NCI-H446 (cell line): ENCODE measurements at regions not wholly inside any gene's neighbourhood (a gene's known extent, or its start where the extent isn't known, plus 50 kb on each side); places are given as distances from the start of the nearest gene placed in this dataset.
A peak's percentile ranks its signal among the peaks of the same experiment; 100 is the strongest.

ENCODE experiments used
- DNase-seq, 2 experiments: peaks; one replicate each; lab custom pipeline; 2025; lab: John Stamatoyannopoulos, UW

DNA sequence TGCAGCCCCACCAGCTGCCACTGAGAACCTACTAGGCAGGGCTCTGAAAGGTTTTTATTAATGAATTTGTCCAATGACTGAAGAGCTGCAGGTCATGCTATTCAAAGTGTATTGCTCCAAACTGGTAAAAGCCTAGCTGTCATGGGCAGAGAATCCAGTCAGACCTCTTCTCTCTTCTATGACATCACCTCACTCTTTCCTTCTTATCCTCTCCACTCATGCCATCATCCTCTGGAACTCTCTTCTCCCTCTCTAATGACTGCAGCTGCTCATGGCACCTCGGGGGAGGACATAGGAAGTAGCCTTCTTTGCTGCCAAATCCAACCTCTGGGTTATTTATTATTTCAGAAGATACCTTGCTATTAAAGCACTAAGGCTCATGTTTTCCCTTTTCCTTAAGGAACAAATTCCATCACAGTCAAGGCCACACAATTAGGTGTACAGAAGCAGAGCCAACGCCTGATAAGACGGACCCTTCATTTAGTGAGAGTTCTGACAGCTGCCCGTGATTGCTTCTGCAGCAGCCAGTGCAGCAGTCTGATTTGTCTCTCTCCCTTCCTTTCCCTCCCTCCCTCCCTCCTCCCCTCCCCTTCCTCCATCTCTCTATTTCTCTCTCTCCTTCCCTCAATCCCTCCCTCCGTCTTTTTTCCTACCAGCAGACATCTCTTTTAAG is 87.0 kb upstream of the ONECUT1 start:
- DNase-seq: no peak

DNA sequence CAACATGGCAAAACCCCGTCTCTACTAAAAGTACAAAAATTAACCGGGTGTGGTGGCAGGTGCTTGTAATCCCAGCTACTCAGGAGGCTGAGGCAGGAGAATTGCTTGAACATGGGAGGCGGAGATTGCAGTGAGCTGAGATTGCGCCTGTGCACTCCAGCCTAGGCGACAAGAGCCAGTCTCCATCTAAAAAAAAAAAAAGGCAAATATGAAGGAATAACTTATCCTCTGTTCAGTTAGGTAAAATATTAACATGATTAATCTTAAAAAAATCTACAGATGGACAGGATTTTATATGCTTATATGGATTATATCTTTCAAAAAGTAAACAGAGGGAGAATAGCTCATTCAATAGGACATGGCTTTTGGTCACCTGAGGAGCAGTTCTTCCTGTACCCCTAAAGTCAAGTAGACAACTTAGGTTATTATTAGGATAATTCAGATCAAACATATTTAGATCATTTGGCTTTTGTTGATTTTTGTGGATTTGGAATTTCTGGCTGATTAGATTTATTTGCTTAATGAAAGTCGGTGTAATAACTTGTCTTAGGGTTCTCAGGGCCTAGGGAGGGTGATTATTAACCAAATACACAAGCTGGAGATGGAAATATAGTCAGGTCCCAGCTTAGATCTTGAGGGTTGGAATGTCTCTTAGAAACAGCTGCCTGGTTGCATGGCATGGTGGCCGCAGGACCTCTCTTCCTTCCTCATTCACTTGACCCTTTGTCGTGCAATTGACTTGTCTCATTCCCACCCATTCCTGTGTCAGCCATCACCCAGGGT is 82.1 kb upstream of the ONECUT1 start:
- no peak for DNase-seq

GRCh38 chr15:52870015-52870414 is 79.9 kb upstream of the ONECUT1 start:
- DNase-seq: peak in 1 of 2 experiments; percentile 4

DNA sequence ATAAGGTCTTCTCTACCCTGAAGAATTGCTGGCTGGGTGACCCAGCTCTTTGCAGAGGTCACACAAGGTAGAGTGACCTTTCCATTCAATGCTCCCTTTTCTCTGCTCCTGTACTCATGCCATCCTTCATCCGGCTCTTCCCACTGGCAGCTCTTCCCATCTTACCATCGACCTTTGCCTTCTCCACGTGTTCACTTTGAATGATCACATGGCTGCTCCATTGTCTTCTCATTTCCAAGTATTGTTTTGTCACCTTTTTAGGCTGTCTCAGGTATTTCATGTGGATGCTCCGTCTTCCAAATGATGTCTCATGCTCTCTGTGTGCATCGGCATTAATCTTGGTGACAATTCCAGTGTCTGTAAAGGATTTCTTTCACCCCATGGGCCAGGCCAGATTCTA is 76.6 kb upstream of the ONECUT1 start:
- no peak for DNase-seq

DNA sequence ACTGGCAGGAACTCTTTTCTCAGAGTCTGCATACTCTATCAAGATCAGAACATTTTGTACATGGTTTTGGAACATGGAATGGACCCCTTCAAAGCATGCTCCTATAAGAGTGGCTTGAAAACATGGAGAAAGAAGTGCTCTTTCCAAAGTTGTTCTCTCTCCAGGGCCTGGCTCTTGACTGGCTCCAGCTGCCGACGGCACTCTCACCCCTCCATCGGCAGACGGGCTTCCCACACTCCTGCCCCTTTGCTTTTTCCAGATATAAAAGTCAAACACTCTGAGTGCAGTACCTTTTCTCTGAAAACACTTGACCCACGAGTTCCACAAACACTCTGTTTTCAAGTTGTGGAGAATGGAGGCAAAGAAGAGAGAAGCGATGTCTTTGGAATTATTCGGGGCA is 72.5 kb upstream of the ONECUT1 start:
- no peak for DNase-seq

GRCh38 chr15:52858782-52859176 is 68.6 kb upstream of the ONECUT1 start:
- DNase-seq: no peak

GRCh38 chr15:52857937-52858781 is 68.0 kb upstream of the ONECUT1 start:
- no peak for DNase-seq

DNA sequence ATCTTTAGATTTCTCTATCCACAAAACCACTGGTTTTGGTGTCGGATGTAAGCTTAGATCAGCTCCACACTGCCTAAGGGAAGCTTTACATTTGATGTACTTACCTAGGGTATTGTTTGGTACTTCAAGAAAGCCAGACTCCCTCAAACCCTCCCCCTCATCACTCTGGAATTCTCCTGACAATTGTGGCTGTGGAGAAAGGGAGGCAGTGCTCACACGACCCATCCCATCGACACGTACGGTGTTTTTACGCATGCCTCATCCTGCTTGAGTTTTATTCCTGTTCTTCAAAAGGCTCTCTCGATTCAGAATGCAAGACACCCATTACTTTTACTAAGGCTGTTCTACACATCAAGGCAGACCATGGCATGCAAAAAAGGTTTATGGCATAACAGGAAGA is 67.3 kb upstream of the ONECUT1 start:
- no peak for DNase-seq

- DNase-seq: no peak
Measured at GRCh38 chr15:52856286-52856685, 66.2 kb upstream of the ONECUT1 start.

DNA sequence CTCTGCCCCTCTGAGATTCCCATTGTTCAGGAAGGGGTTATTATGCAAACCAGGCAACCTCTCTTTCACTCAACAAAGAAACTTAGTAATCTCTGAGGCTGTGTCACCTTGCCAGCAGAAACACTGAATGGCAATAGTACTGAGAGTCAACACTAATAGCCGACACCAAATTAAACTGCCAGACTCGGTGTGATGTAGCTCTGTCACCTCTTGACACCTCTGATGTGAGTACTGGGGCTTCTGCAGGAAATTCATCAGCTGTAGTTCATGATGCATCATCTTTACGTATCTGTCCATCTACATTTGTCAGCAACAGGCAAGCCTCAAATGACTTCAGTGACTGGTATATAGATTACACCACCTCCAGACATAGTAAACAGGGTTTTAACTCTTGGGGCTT is 65.0 kb upstream of the ONECUT1 start:
- no peak for DNase-seq

- no peak for DNase-seq
Measured at GRCh38 chr15:52844823-52845222, 54.7 kb upstream of the ONECUT1 start.
